HG03135 (cell line): ENCODE measurements at regions not wholly inside any gene's neighbourhood (a gene's known extent, or its start where the extent isn't known, plus 50 kb on each side); places are given as distances from the start of the nearest gene placed in this dataset.

Experiments used
- ATAC-seq: cut with Tn5 transposase; IDR thresholded peaks from one replicate; pipeline ENCODE4 v1.9.1; 2021; ENCODE audit warnings: mild to moderate bottlenecking, moderate library complexity; ENCODE audit not compliant: unreplicated experiment

GRCh38 chr20:53750827-53751619 lies 157.4 kb upstream of the ZNF217 start:
- ATAC-seq, result peak; percentile 74

DNA sequence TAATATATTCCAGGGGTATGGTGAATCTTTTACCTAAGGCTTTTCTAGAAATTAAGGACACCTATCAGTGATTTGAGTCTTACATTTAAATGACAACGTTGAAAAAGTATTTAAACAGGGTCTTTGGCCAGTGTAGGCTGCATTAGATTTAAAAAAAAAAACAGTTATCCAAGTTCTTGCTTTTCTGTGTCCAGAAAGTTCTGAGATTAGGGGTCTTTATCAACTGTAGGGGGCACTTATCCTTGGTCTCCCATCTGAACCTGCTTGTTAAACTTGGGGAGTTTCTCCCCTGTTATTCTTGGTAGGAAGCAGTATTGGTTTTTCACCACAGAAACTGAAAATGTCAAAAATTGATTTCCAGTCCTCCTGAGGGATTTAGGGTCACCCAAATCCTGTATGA lies 155.9 kb upstream of the ZNF217 start:
- no peak for ATAC-seq

- ATAC-seq, result no peak
Measured at GRCh38 chr20:53748821-53749421, 155.3 kb upstream of the ZNF217 start.

DNA sequence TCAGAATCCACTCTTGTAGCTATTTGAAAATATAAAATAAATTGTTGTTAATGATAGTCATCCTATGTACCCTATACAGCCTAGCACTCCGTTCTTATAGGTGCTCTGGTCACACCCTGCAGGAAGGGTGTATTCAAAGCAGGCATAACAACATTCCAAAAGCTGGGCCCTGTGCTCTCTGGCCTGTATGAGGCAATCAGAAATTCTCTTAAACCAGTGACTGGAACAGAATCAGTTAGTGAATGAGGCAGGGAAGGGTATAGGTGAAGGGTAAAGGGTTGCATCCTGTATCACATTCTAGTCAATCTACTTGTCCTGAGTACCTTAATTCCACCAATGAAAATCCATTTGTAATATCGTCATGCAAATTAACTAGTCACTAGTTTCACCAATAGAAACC lies 154.5 kb upstream of the ZNF217 start:
- ATAC-seq, result no peak

- ATAC-seq, result no peak
Measured at GRCh38 chr20:53743607-53744260, 150.1 kb upstream of the ZNF217 start.

- ATAC-seq, result no peak
Measured at GRCh38 chr20:53742685-53743081, 149.0 kb upstream of the ZNF217 start.

DNA sequence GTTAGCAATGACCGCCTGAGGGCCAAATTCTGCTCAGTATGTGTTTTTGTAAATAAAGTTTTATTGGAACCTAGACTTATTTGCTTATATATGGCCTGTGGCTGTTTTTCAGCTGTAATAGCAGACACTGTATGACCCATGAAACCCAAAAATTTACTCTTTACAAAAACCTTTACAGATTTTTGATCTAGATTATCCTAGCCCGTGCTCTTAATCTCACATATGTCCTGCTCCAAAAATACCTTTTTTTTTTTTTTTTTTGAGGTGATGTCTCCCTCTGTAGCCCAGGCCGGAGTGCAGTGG lies 148.0 kb upstream of the ZNF217 start:
- no peak for ATAC-seq

- ATAC-seq, result no peak
Measured at GRCh38 chr20:53739799-53740785, 146.5 kb upstream of the ZNF217 start.

GRCh38 chr20:53738945-53739798 lies 145.5 kb upstream of the ZNF217 start:
- no peak for ATAC-seq

DNA sequence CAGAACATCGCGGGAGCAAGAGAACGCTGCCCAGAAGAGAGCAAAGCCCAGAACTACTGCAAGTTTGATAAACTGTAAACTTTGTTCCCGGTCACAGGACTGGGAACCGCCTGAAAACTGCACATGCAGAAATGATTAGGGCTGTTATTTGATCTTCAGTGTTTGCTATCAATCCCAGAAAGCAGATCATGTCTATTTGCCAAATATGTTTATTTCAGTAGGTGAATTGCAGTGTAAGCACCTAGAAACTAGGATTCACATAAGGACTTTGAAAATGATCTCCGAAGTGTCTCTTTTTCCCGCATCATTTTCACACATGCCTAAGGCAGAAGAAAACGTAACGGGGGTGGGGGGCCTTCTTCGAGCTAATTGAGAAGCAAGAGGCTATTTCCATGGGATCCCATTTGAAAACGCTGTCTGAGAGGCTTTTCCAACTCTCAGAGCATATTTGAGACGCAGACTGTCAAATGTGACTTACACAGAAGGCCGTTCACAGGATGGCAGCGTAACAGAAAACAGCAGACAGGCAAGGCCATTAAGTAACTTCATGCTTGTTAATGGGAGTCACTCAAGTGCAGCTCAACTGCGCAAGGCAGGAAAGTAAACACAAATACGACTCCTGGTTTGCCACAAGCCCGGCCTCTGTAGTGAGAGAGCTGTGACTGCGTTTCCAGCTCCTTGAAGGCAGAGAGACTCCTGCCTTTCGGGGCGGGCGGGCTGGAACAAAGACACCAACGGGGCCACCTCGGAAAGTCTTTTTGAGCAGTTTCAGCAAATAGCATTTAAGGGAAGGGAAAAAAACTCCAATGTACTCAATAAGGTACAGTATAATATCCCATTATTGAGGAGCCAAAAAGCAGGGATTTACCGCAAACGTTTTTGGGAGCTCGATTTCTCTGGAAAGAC lies 144.7 kb upstream of the ZNF217 start:
- ATAC-seq, result no peak

- ATAC-seq, result no peak
Measured at GRCh38 chr20:53737396-53738038, 143.9 kb upstream of the ZNF217 start.

- ATAC-seq, result no peak
Measured at GRCh38 chr20:53736757-53737395, 143.2 kb upstream of the ZNF217 start.

DNA sequence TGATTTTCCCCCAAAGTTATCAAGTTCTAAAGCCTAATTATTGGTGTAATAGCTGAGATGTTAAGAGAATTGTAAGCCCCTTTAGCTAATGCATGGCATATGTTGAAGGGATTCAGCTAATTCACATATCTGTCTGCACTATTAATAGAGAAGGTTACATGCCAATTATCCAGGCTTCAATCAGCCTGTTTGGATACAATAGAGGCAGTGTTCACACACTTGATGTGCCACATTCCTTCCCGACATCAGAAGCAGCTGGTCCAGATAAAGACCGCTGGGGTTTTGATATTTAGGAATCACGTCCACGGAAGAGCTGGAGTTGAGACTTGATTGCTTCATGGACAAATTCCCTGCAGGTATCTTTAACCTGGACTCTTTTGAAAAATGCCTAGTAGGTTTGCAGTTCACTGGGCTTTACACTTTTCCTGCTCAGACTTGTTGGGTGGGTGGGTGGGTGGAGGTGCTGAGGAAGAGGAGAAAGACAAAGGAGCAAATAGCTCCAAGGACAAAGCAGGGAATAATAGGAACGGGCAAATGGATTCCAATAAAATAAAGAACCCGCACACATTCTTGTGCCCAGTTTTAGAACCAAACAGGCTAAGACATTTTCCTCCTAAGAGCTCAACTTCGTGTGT lies 142.6 kb upstream of the ZNF217 start:
- ATAC-seq, result no peak

DNA sequence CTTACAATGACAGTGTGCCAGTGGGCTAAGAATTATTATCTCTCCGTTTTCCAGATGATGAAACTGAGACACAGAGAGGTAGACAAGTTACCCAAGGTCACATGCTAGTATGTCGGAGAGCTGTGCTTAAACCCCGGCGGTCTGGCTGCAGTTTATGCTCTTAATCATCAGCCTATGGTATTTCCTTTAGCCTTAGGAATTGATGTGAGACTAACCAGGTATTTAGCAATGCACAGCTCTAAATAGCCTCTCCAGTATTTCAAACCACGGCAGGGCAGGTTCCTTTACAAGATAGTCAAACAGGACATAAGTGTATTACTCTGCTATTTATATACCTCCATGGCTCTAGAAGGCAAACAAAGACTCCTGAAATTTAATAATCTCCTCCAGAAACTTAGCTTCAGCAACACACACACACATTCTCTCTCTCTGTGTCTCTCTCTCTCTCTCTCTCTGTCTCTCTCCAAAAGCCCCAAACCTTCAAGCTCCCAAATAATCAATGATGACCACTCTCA lies 142.0 kb upstream of the ZNF217 start:
- ATAC-seq, result no peak

- no peak for ATAC-seq
Measured at GRCh38 chr20:53734006-53734688, 140.5 kb upstream of the ZNF217 start.

DNA sequence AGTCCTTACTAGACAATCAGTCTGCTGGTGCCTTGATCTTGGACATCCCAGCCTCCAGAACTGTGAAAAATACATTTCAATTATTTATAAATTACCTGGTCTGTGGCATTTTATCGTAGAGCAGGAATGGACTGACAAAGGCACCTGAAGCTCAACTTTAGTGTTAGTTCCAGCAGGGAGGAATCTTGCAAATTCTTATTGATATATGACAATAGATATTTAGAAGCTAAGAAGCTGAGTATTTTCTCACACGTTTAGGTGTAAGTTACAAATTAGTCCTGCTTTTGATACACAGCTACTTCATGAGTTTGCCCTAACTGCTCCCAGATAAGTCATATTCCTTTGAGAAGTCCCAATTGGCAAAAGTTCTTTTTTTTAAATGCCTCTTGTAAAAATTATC lies 138.0 kb upstream of the ZNF217 start:
- ATAC-seq, result no peak

GRCh38 chr20:53728359-53728758 lies 134.7 kb upstream of the ZNF217 start:
- no peak for ATAC-seq
